ENCODE measurements at regions not wholly inside any gene's neighbourhood (a gene's known extent, or its start where the extent isn't known, plus 50 kb on each side); places are given as distances from the start of the nearest gene placed in this dataset.

GRCh38 chr20:6863798-6864201 lies 96.3 kb downstream of the BMP2 start:
- TF ChIP-seq EP300 (IDR thresholded peaks at IDR 0.05) (no peak), CTCF (IDR thresholded peaks at IDR 0.05) (no peak), POLR2A (IDR thresholded peaks at IDR 0.05) (no peak), POLR2AphosphoS5 (IDR thresholded peaks at IDR 0.05) (no peak)

Measured in sigmoid colon (tissue), 4 donors.